ENCODE measurements at regions not wholly inside any gene's neighbourhood (a gene's known extent, or its start where the extent isn't known, plus 50 kb on each side); places are given as distances from the start of the nearest gene placed in this dataset.

DNA sequence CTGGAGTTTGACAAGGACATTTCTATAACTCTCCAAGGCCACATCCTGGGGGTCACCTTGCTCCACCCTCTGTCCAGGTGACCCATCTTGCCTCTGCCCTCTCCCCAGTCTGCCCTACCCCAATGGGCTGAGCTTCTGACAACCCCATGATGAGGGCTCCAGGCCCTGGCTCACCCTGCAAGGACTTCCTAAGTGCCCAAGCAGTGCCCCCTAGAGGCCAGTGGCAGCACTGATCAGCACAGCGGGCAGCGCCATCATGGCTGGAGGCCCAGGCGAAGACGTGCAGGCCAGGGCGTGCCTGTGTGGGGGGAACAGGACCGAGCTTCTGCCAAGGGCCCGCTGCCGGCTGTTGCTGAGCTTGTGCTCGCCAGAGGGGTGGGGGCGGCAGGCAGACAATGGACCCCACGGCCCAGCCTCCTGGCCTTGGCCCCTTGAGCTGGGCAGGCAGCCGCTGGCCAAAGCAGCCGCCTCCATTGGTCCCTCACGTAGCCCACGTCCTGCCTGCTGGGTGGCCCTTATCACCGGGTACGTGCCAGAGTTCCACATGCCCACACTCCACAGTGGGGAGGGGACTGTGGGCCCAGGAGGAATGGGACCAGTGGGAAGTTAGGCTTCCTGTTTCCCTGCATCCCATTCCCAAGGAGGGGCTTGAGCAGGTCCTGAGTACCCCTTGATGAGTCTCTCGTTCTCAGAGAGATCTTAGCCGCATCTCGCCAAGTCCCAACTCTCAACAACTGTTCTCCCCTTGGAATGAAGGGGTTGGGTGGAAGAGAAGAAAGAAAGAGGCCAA, 64.3 kb downstream of the MRPL14 start:
- no peak for DNase-seq (ENCODE audit: low spot score)

DNA sequence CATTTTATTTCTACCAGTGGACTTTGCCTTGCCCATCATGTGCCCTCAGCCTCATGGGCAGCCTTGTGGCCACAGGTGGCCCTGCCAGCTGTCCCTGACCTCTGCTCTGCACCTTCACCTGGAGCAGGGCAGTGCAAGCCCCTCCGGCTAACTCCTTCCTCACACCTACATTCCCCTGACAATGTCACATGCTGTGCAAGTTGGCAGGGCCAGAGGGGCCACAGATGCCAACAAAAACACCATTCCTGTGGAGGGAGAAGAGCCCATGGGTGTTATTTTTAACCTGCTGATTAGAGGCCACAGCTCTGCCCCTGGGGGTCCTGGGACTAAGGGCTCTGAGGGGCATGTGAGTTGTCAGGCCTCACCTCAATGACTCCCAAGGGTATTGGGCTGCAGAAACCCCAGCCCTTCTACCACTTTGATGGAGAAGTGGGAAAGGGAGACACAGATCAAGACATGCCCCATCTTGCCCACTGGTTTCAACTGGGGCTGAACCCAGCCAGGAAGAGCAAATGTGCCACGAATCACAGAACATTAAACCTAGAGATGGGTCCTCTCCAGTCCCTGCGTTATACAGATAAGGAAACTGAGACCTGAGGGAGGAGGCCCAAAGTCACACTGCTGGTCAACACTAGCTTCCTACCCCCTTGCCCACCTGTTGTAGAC, 65.0 kb downstream of the MRPL14 start:
- DNase-seq (ENCODE audit: low spot score) = no peak

DNA sequence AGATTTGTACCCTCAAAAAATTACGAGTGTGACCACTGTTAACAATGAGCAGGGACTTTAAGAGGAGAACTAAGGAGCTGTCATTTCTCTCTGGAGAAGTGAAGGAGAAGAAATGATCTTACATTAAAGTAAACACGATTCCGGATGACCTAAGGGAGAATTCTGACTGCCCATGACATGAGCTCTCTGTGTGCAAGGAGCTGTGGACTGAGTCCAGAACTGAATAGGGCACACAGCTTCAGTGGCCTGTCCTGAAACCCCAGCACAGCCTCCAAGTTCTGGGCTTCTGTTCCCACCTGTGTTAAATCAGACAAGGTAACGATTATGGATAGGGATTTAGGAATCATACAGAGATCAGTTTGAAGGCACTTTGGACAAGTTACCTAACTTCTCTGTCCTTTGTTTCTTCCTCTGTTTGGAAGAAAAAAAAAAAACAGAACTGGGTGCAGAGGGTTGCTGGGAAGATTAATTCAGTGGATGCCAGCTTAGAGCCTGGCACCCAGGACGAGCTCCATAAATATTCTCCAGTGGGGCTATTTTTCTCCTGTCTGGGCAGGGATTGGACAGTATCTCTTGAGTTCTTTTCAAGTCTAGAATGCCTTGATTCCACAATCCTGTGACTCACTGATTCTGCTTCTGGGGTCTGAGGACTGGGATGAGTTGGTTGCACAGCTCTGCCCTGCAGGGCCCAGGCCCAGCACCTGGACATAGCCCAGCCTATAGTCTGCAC, 65.7 kb downstream of the MRPL14 start:
- no peak for DNase-seq (ENCODE audit: low spot score)

DNA sequence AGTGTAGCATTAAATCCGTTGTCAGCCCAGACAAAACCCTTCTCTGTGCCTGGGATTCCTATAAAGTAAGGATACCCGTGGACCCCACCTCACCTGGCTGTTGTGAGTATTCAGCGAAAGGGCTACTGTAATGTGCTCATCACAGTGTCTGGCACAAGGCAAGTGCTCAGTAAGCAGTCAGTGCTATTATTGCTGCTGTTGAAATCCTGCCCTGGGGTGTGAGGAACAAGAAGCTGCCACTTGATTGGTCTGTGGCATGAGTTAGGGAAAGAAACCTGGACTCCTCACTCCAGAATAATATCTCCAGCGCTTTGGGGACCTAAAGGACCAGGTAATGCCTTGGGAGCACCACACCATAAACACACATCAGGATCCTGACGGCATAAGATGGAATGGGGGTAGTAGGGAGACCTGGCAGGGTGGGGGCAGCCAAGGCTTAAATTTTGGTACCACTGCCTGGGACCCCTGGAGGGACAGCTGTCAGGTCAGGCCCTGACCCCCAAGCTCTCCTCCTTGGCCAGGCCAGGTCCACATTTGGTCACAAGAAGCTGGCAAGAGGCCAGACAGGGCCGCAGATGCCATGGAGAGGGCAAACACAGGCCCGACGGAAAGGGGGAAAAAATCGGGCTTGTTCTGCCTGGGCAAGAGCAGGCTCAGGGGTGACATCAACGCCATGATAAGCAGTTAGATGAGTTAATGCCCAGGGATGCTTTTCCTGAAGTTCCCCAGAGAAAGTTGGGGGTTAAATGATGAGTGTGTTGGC, 66.5 kb downstream of the MRPL14 start:
- no peak for DNase-seq (ENCODE audit: low spot score)

DNA sequence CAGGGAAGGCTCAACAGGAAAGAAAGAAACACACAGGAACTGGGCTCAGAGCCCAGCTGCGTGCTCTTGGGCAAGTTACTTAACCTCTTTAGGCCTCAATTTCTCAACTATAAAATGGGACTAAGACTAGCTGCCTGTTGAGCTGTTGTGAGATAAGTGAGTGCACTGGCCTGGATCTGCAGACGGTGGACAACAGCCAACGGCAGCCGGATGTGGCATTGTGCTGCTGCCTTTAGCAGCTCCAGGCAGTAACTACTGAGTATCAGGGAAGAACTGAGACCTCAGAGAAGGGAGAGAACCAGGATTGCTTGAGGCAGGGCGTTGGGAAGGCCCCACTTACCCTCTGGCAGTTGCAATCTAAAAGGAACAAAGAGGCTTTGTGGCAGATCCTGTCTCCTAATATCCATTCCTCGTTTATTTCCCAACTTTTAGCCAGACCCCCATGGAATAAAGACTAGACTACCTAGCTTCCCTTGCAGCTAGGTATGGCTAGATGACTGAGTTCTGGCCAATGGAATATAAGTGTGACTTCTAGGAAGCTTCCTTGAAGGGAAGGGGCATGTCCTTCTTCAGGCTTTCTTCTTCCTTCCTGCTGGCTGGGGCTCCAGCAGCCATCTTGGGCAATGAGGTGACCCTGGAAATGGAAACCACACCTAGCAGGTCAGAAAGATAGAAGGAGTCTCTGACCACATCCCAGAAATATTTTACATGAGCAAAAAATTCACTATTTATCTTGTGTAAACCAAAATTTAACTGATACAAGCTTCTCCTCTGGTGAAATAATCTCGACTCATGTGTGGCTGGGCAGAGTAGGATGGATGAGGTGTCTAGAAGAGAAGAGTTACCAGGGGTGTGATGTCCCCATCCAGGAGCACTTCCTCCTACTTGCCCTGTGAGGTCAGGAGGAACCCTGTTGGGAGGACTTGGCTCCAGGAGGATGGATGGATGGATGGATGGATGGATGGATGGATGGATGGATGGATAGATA, 67.6 kb downstream of the MRPL14 start:
- DNase-seq (ENCODE audit: low spot score) = no peak

DNA sequence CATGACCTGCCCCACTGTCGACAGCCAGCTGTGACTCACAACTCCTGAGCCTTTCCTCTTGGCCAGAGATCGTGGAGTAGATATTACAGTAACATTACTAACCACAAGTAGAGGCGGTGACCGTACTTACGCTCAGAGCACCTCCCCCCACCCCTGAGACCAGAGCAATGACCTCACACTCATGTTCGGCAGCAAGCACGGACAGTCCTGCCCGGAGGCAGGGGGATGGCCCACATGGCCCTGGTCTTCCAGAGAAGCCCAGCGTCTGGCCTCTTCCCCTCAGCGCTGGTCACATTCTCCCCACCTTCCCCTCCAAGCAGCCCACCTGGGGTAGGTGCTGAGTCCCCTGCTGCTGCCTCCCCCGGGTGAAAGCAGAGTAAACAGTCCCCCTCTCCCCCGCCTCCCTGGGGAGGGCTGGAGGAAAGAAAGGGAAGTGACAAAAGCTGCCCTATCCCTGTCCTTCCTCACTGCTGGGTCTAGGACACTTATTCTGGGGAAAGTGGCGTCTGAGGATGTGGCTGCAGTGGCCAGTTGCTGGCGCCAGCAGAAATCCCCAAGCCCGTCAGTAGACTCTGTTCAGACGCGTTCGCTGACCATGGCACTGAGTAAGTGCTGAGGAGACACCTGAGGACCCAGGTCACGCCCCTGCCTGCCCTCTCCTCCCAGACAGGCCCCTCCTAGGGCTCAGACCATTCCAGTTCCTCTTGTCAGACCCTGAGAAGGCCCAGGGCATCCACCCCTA, 68.5 kb downstream of the MRPL14 start:
- DNase-seq (ENCODE audit: low spot score) = no peak

DNA sequence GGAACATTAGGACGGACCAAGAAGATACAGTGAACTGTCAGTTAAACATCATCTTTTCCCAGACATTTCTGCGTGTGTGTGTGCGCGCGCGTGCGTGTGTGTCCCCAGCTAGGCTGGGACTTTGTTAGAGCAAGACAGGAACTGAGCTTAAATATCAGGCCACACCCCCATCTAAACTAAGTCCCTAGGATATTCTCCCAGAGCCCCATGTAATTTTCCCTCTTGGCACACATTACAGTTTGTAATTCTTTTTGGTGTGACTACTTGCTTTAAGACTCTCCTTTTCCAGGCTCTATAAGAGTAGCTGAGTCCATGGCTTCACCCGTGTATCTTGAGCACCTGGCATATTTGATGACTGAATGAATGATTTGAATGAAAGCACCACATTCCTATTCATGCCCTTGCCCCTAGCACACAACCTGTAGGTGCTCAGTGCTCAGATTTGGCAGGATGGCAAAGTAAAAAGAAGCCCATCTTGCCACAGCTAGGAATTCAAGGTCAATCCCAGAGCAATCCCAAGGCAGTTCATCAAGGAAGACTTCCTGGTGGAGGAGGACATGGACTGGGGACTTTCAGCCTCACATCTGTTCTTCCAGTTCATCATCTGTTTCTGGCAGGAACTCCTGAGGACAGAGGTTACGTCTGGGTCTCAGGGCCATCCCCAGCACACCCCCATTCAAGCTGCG, 69.2 kb downstream of the MRPL14 start:
- no peak for DNase-seq (ENCODE audit: low spot score)

DNA sequence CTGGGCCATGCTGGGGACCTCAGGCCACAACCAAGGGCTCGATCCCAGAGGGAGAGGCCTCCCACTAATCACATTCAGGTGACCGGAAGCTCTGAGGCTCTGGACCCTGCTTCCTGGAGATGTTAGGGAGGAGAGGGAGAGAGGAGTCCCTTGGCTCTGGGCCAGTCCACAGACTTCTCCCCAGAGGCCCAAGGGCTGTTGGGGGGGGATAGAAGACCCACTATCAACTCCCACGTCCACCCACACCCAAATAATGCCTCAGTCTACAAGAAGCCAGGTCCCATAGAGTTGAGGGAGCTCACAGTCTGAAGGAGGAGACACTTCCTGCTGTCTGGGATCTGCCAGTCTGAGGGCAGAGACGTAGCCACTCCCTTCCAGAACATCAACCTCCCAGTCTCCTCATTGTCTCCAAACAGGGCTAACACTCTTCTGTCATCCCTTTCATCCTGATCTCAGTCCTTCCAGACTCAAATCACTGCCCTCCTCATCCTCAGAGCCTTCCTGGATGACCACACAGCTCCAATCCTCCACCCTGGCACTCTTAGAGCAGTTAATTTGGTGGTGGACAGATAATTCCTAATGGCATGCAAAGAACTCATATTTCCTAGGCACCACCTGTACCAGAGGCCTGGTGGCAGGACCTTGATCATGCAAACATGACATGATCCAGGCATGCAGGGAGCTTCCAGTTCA, 69.9 kb downstream of the MRPL14 start:
- no peak for DNase-seq (ENCODE audit: low spot score)

DNA sequence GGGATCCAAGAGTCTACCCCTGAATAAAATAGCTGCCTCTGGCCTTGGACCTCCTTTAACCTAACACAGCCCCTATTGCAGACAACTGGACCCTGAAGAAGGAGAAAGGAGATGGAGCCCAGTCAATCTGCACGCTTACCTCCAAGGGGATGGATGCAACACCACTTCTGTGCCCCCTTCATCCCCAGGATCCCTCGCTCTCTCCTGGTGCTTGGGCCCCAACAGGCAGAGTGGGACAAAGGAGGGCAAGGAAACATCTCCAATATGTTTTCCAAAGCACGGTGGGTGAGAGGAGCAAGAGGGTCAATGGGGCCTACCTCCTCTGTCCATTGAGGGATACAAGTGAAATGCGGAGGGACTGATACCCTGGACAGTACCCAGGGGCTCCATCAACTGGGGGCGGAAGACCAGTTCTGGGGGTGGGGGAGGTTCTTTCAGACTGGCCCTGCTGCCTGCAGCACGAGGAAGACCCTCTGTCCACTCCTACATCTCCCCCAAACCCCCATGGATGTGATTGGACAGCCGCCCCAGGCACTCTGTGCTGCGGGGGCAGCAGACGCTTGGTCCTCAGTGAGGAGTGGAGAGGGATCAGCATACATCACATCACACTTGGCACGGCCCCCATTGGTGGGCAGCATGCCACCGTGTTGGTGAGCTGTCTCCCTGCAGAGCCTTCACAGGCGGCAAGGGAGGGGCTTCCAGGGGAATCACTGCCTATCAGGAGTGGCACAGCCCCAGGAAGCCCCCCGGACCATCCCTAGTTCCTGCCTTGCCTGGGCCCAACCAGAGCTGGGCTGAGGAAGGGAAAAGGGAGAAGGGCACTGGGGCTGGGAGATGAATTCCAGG, 70.6 kb downstream of the MRPL14 start:
- DNase-seq (ENCODE audit: low spot score) = no peak

DNA sequence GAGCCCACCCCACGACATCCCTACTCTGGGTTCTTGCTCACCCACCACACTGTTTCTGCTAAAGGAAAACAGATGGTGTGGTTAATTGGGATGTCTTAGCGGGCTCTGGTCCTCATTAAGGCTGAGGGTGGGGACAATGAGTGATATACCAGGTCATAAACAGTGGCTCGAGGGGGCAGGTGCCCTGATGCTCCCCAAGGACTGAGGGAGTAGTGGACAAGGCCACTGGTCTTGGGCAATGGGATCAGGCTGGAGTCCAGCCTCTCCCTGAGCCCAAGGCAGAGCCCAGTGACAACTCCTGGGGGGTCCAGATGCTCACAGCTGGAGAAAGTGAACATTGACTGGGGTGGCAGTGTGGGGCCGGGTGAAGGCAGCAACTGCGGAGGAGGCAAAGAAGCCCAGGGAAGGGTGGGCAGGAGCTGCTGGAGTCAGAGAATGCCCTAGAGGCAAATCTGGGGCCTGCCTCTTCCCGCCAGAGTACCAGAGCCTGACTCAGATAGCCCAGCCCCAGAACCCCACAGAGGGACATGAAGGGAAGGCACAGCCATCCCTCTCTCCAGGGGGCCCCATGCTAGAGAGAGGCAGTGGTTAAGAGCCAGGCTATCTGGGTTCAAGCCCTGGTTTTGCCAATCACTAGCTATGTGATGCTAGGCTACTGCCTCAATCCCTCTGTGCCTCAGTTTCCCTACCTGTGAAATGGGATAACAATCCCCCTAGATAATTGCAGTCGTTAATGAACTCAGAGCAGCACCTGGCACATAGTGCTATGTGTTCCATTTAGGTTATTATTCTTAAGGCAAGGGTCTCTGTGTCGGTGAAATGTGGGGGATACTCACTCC, 72.3 kb downstream of the MRPL14 start:
- no peak for DNase-seq (ENCODE audit: low spot score)

DNA sequence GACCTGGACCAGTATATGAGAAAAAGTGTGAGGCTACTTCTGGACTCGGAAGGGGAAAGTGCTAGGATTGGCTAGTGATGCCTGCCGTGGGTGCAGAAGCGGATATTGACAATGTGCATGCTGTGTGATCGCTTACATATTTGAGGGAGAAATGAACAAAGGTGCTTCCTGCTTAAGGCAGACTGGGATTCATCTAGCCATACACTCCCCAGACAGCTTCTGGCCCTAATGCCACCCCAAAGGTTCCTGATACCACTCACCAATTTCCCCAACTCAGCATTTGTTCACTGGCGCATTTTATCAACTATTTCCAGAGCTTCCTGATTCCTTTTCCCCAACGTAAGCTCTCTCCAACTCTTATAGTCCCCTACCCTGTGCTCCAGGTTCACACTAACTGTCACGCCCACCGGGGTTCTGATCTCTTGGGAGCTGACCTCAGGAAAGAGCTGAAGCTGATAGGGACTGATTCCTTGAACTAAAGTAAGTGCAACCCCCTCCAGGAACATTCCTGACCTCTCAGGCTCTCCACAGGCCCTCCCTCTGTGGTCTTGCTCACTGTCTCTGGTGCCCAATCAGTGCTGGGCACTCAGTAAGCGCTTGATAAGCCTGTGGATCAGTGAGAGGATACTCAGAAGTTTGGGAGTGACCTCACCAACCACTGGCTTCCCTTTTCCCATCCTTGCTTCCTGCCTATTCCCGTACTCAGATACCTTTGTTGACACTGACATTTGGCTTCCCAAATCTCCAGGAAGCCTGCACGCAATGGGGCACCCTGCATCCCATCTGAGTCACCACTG, 73.3 kb downstream of the MRPL14 start:
- DNase-seq (ENCODE audit: low spot score) = no peak

DNA sequence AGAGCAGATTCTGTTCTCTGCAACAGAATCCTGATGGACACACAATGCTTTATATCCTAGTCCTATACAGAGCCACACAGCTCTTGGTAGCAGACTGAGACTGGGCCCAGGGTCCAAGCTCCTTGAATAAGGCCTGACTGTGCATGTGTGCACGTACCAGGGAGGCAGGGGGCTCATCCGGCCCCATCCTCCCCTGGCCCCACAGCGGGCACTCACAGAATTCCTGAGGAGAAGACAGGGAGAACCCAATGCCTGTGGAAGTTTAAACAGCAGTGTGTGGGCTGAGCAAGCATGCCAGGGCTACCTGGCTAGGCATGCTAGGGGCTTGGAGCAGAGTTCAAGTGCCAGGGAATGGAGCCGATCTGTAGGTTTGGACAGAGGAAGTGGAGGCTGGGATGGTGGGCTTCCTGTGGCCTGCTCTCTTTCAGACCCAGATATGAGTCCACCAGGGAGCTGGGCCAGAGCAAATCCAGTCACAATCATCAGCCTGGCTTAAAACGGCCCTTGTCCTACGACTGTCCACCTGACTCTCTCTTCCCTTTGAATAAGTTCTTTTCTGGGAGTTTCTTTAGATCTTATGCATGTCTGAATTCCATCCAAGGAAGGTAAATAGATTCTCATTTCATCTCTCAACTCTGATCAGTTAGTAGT, 74.0 kb downstream of the MRPL14 start:
- no peak for DNase-seq (ENCODE audit: low spot score)

DNA sequence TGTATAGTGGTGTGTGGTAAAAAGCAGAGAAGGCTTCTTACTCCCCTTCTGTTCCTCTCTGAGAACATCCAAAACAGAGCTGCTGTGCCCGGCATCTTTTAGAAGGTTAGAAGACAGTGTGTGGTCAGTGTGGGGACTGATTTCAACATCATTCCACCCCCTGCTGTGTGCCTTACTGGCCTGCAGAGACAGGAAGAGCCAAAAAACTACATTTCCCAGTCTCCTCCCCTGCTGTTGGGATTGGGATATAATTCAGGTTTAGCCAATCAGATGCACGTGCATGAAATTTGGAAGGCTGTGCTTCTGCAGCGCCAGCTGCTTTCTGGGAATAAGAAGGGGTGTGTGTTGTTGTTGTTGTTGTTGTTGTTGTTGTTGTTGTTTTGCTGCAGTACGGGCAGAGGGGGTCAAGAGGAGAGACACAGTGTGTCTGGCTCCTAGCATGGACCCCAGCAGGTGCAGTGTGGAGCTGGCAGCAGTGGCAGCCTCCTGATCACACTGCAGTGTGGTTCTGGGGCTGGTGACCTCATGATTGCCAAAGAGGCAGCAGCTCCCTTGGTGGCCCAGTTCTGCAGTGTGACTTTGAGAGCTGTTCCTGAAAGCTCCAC, 74.7 kb downstream of the MRPL14 start:
- DNase-seq (ENCODE audit: low spot score) = no peak

DNA sequence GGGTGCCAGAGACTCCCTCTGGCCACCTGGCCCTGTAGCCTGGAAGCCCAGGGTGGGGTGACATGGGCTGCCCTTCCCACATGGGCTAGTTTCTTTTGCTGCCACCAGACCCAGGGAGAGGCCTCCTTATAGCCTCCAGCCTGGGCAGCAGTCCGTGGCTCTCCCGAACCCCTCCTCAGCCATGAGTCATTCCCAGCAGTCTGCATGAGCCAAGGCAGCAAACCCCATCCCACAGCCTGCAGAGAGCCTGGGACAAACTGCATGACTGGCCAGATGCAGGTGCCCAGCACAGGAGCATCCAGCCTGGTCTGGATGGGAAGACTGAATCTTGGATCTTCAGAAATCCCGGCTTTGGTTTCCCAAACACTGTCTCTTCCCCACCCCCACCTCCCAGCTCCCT, 75.7 kb downstream of the MRPL14 start:
- DNase-seq (ENCODE audit: low spot score) = no peak

DNA sequence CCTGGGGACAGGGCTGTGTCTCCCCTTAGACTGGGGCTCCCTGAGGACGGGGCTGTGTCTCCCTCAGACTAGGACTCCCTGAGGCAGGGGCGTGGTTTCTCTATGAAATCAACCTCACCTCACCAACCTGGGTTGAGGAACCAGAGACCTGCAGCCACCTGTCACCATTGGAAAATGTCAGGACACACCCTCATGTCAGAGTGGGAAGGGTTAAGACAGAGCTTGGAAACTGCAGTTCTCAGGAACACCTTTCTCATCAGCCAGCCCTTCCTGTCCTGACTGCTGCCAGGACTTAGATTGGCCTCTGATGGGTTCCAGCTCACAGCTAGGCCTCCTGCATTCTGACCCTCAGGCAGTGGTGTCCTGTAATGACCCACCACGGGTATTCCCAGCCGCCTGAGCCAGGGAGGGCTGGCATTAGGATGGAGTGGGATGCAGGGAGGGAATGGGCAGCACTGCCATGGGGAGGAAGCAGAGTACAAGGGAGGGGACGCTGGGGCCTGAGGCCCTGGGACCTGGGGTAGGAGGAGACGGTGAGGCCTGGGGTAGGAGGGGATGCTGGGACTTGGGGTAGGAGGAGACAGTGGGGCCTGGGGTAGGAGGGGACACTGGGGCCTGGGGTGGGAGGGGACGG, 76.3 kb downstream of the MRPL14 start:
- no peak for DNase-seq (ENCODE audit: low spot score)
